CD4-positive, CD25-positive, alpha-beta regulatory T cell (primary cell): ENCODE measurements at regions not wholly inside any gene's neighbourhood (a gene's known extent, or its start where the extent isn't known, plus 50 kb on each side); places are given as distances from the start of the nearest gene placed in this dataset.

ENCODE experiments used
- ATAC-seq, 2 donors: fragments of 150-1000 bp; cut with Tn5 transposase; one replicate each; pipeline ENCODE4 v1.10.0; 2021; ENCODE audit warnings: low read depth in 2 of 2, moderate number of reproducible peaks in 2 of 2, moderate library complexity in 1 of 2
- DNase-seq, 3 donors: peaks; one replicate each; pipeline versions ENCODE4 v3.0.0 to v3.0.0-alpha.2; 2012 to 2022; ENCODE audit warnings: mixed read lengths in 1 of 3
- H3K27ac ChIP-seq: one replicate; pipeline ENCODE4 v1.7.0; 2013; ENCODE audit warnings: mild to moderate bottlenecking, low read length; ENCODE audit not compliant: insufficient read depth, poor library complexity, severe bottlenecking
- H3K27me3 ChIP-seq: one replicate; pipeline ENCODE4 v1.7.0; 2013; ENCODE audit warnings: low read length; ENCODE audit not compliant: control insufficient read depth, insufficient read depth
- H3K36me3 ChIP-seq: one replicate; pipeline ENCODE4 v1.7.0; 2013; ENCODE audit warnings: mild to moderate bottlenecking, low read length, moderate library complexity; ENCODE audit not compliant: control insufficient read depth, insufficient read depth
- H3K4me1 ChIP-seq: 2 replicates; pipeline ENCODE4 v1.7.0; 2013; ENCODE audit warnings: mild to moderate bottlenecking, low read length; ENCODE audit not compliant: insufficient read depth, control insufficient read depth, poor library complexity, severe bottlenecking
- H3K4me3 ChIP-seq: one replicate; pipeline ENCODE4 v1.7.0; 2013; ENCODE audit warnings: low read depth, mild to moderate bottlenecking, low read length, moderate library complexity
- H3K9me3 ChIP-seq, 2 experiments: 1 replicate in 1 of 2; 2 replicates in 1 of 2; pipeline ENCODE4 v1.7.0; 2013; ENCODE audit warnings: low read length in 2 of 2, mild to moderate bottlenecking in 1 of 2, moderate library complexity in 1 of 2; ENCODE audit not compliant: control insufficient read depth in 2 of 2
- H3K27ac Mint-ChIP-seq, 3 donors: one replicate each; pipeline ENCODE4 v1.8.0; 2020 to 2022; ENCODE audit warnings: mild to moderate bottlenecking in 3 of 3, mixed read lengths in 3 of 3, moderate library complexity in 2 of 3
- H3K27me3 Mint-ChIP-seq: one replicate; pipeline ENCODE4 v1.8.0; 2022; ENCODE audit warnings: mild to moderate bottlenecking, mixed read lengths
- H3K36me3 Mint-ChIP-seq: one replicate; pipeline ENCODE4 v1.8.0; 2020; ENCODE audit warnings: mixed read lengths
- H3K4me1 Mint-ChIP-seq, 4 donors: one replicate each; pipeline ENCODE4 v1.8.0; 2020 to 2022; ENCODE audit warnings: mixed read lengths in 4 of 4, mild to moderate bottlenecking in 1 of 4
- H3K4me3 Mint-ChIP-seq, 4 donors: one replicate each; pipeline ENCODE4 v1.8.0; 2020 to 2022; ENCODE audit warnings: mild to moderate bottlenecking in 4 of 4, mixed read lengths in 4 of 4, moderate library complexity in 3 of 4
- H3K9me3 Mint-ChIP-seq, 7 donors: one replicate each; pipeline ENCODE4 v1.8.0; 2020 to 2022; ENCODE audit warnings: mixed read lengths in 7 of 7, mild to moderate bottlenecking in 3 of 7, moderate library complexity in 2 of 7

DNA sequence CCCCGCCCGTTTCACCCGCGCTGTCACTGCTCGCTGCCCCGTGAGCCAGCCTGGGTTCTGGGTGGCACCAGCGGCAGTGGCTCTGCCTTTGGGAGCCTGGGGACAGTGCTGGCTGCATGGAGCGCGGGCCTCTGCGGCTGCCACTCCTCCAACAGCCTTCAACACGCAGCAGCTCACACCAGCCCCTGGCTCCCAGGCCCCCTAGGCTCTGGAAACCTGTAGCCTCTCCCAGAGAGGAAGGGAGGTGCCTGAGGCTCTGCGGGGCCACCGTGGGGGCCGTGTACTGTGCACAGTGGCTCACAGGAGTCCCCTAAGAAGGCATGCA is 163.9 kb upstream of the AFDN start:
- Mint-ChIP-seq H3K4me1 (no peaks in the 10 kb centered on the region), H3K27me3 (no peaks in the 10 kb centered on the region), H3K27ac (no peak overlapping the region), H3K4me3 (no peak overlapping the region), H3K36me3 (no peaks in the 10 kb centered on the region), H3K9me3 (peaks cover 0 to 2% (median 0%) of the 10 kb centered on the region in 7 donors)
- Histone ChIP-seq H3K27ac (no peak overlapping the region), H3K4me1 (no peaks in the 10 kb centered on the region), H3K36me3 (no peaks in the 10 kb centered on the region), H3K27me3 (no peaks in the 10 kb centered on the region), H3K4me3 (no peak overlapping the region), H3K9me3 (no peaks in the 10 kb centered on the region)
- DNase-seq (no peak), ATAC-seq (no peak)

DNA sequence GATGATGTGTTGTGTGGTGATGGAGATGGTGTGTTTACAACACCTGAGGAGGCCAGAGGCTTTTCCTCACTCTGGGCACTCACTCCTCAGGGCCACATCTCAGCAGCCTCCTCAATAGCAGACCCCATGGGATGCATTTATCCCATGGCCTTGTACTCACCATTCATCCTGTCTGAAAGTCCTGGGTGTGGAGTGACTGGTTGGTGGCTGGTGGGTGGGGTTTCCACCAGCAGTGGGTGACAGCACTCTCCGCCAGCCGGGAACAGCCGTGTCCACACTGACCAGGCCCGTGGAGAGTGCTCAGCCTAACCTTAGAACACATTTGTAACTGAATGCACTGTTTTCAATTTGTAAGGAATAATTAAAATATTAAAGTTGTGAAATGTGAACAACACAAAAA is 163.4 kb upstream of the AFDN start:
- Histone ChIP-seq H3K36me3 (no peaks in the 10 kb centered on the region), H3K9me3 (no peaks in the 10 kb centered on the region), H3K27me3 (no peaks in the 10 kb centered on the region), H3K27ac (no peak overlapping the region), H3K4me1 (no peaks in the 10 kb centered on the region), H3K4me3 (no peak overlapping the region)
- ATAC-seq (no peak), DNase-seq (no peak)
- no peaks in the 10 kb centered on the region for H3K27me3 Mint-ChIP-seq
- no peaks in the 10 kb centered on the region for H3K4me1 Mint-ChIP-seq
- no peak overlapping the region for H3K4me3 Mint-ChIP-seq
- H3K9me3 Mint-ChIP-seq, result peaks cover 0 to 1% (median 0%) of the 10 kb centered on the region in 7 donors
- H3K36me3 Mint-ChIP-seq, result no peaks in the 10 kb centered on the region
- H3K27ac Mint-ChIP-seq, result no peak overlapping the region

DNA sequence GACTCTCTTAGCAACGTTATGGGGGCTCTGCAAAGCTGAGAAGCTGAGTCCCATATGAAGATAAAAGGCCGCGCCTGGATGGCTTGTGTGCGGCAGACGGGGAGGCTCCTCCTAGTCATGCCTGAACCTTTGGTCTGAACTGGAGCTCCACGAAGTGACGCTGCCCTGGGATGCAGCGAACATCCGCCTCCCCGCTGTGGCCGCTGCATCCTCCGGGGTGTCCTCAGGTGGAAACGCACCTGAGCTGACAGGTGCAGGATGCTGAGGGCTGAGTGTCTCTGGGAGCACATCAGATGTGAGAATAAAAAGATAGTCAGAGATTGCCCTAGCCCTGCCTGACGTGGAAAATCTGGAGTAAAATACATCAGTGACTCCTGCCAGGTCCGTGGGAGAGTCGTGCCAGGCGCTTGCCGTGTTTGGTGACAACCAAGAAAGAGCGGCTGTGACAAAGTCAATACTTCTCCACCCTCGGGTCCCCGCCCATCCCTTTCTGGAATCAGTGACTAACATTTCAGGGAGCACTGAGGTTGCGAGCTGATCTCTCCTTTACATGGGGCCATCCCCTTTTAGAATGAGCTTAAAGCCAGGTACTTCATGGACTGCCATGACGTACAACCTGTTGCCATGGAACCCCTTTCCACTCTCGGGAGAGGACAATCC is 162.8 kb upstream of the AFDN start:
- H3K27ac ChIP-seq, result no peak overlapping the region
- H3K4me3 ChIP-seq, result no peak overlapping the region
- no peaks in the 10 kb centered on the region for H3K4me1 Mint-ChIP-seq
- peaks cover 0 to 1% (median 0%) of the 10 kb centered on the region in 7 donors for H3K9me3 Mint-ChIP-seq
- ATAC-seq (no peak), DNase-seq (no peak)
- no peak overlapping the region for H3K4me3 Mint-ChIP-seq
- no peak overlapping the region for H3K27ac Mint-ChIP-seq
- no peaks in the 10 kb centered on the region for H3K36me3 ChIP-seq
- H3K27me3 ChIP-seq, result no peaks in the 10 kb centered on the region
- no peaks in the 10 kb centered on the region for H3K9me3 ChIP-seq
- no peaks in the 10 kb centered on the region for H3K27me3 Mint-ChIP-seq
- no peaks in the 10 kb centered on the region for H3K36me3 Mint-ChIP-seq
- H3K4me1 ChIP-seq, result no peaks in the 10 kb centered on the region

- no peak overlapping the region for H3K27ac ChIP-seq
- no peak for ATAC-seq
- H3K9me3 Mint-ChIP-seq, result peaks cover 0 to 1% (median 0%) of the 10 kb centered on the region in 7 donors
- no peaks in the 10 kb centered on the region for H3K9me3 ChIP-seq
- no peaks in the 10 kb centered on the region for H3K27me3 ChIP-seq
- no peak for DNase-seq
- no peak overlapping the region for H3K4me3 ChIP-seq
- H3K27ac Mint-ChIP-seq, result no peak overlapping the region
- H3K4me1 Mint-ChIP-seq, result no peaks in the 10 kb centered on the region
- no peaks in the 10 kb centered on the region for H3K36me3 Mint-ChIP-seq
- H3K36me3 ChIP-seq, result no peaks in the 10 kb centered on the region
- H3K4me1 ChIP-seq, result no peaks in the 10 kb centered on the region
- H3K27me3 Mint-ChIP-seq, result no peaks in the 10 kb centered on the region
- H3K4me3 Mint-ChIP-seq, result no peak overlapping the region
Observed at GRCh38 chr6:167664678-167665660, 161.7 kb upstream of the AFDN start.

GRCh38 chr6:167665698-167666330 is 160.9 kb upstream of the AFDN start:
- Mint-ChIP-seq H3K9me3 (peaks cover 0 to 1% (median 0%) of the 10 kb centered on the region in 7 donors), H3K4me1 (no peaks in the 10 kb centered on the region), H3K4me3 (no peak overlapping the region), H3K36me3 (no peaks in the 10 kb centered on the region), H3K27ac (no peak overlapping the region), H3K27me3 (no peaks in the 10 kb centered on the region)
- ATAC-seq (no peak), DNase-seq (no peak)
- H3K27me3 ChIP-seq, result no peaks in the 10 kb centered on the region
- H3K27ac ChIP-seq, result no peak overlapping the region
- no peak overlapping the region for H3K4me3 ChIP-seq
- no peaks in the 10 kb centered on the region for H3K4me1 ChIP-seq
- no peaks in the 10 kb centered on the region for H3K9me3 ChIP-seq
- H3K36me3 ChIP-seq, result no peaks in the 10 kb centered on the region

- Mint-ChIP-seq H3K4me1 (no peaks in the 10 kb centered on the region), H3K27ac (no peak overlapping the region)
- no peak for ATAC-seq
Observed at GRCh38 chr6:167666571-167667203, 160.0 kb upstream of the AFDN start.

GRCh38 chr6:167667204-167668018 is 159.3 kb upstream of the AFDN start:
- Mint-ChIP-seq H3K4me1 (no peaks in the 10 kb centered on the region), H3K27ac (no peak overlapping the region), H3K27me3 (no peaks in the 10 kb centered on the region), H3K9me3 (peaks cover 0 to 10% (median 5%) of the 10 kb centered on the region in 7 donors), H3K36me3 (no peaks in the 10 kb centered on the region), H3K4me3 (no peak overlapping the region)
- no peak for DNase-seq
- H3K4me3 ChIP-seq, result no peak overlapping the region
- no peak for ATAC-seq
- H3K27ac ChIP-seq, result no peak overlapping the region
- H3K27me3 ChIP-seq, result no peaks in the 10 kb centered on the region
- no peaks in the 10 kb centered on the region for H3K36me3 ChIP-seq
- H3K4me1 ChIP-seq, result no peaks in the 10 kb centered on the region
- H3K9me3 ChIP-seq, result peaks cover 0 to 3% of the 10 kb centered on the region in 2 experiments

More at GRCh38 chr6:167666571-167667203, 160.0 kb upstream of the AFDN start:
- no peak overlapping the region for H3K27ac ChIP-seq
- Mint-ChIP-seq H3K9me3 (peaks cover 0 to 6% (median 2%) of the 10 kb centered on the region in 7 donors), H3K27me3 (no peaks in the 10 kb centered on the region), H3K36me3 (no peaks in the 10 kb centered on the region), H3K4me3 (no peak overlapping the region)
- no peaks in the 10 kb centered on the region for H3K36me3 ChIP-seq
- H3K9me3 ChIP-seq, result no peaks in the 10 kb centered on the region
- H3K4me3 ChIP-seq, result no peak overlapping the region
- no peaks in the 10 kb centered on the region for H3K4me1 ChIP-seq
- H3K27me3 ChIP-seq, result no peaks in the 10 kb centered on the region
- no peak for DNase-seq
